H1 (cell line): ENCODE measurements at regions not wholly inside any gene's neighbourhood (a gene's known extent, or its start where the extent isn't known, plus 50 kb on each side); places are given as distances from the start of the nearest gene placed in this dataset.
A peak's percentile ranks its signal among the peaks of the same experiment; 100 is the strongest.

Source experiments
- CTCF ChIA-PET: fragments of 300-600 bp; sonication (Branson Sonifier 250); formaldehyde crosslinking; loops from one replicate; lab custom pipeline; 2021; ENCODE audit not compliant: partially characterized antibody; lab: Charles Lee
- POLR2A ChIA-PET: fragments of 300-600 bp; sonication (Branson Sonifier 250); formaldehyde crosslinking; loops from one replicate; lab custom pipeline; 2021; ENCODE audit warnings: inconsistent platforms; ENCODE audit not compliant: partially characterized antibody; lab: Charles Lee
- DNase-seq, 2 experiments: peaks; one replicate each; pipeline versions ENCODE4 v3.0.0 to v3.0.0-alpha.2; 2010 to 2022; ENCODE audit warnings: low spot score in 2 of 2, low read depth in 1 of 2, mixed read lengths in 1 of 2
- FAIRE-seq: peaks from 2 replicates; lab custom pipeline; 2011; peaks lifted over from hg19 to GRCh38; lab: Jason Lieb, UNC
- H2AFZ ChIP-seq: 2 replicates; pipeline ENCODE4 v1.8.1; 2012; ENCODE audit warnings: low read length, inconsistent platforms
- H2AK5ac ChIP-seq: 2 replicates; pipeline ENCODE4 v1.6.1; 2013; ENCODE audit warnings: low read depth, low read length
- H2BK120ac ChIP-seq: replicated peaks from 2 replicates; pipeline ENCODE3; 2013; ENCODE audit warnings: low read depth, low read length, inconsistent platforms
- H2BK12ac ChIP-seq: 2 replicates; pipeline ENCODE4 v1.6.1; 2013; ENCODE audit warnings: low read depth, low read length
- H2BK15ac ChIP-seq: 2 replicates; pipeline ENCODE4 v1.6.1; 2013; ENCODE audit warnings: low read length
- H2BK20ac ChIP-seq: 2 replicates; pipeline ENCODE4 v1.6.1; 2013; ENCODE audit warnings: low read length
- H2BK5ac ChIP-seq: 2 replicates; pipeline ENCODE4 v1.6.1; 2013; ENCODE audit warnings: low read depth, low read length
- H3K14ac ChIP-seq: 2 replicates; pipeline ENCODE4 v1.6.1; 2013; ENCODE audit warnings: inconsistent platforms; ENCODE audit not compliant: insufficient read length
- H3K18ac ChIP-seq: 2 replicates; pipeline ENCODE4 v1.6.1; 2013; ENCODE audit warnings: low read length; ENCODE audit errors: extremely low read depth
- H3K23ac ChIP-seq: 2 replicates; pipeline ENCODE4 v1.6.1; 2013; ENCODE audit warnings: inconsistent platforms; ENCODE audit not compliant: insufficient read length
- H3K23me2 ChIP-seq: 2 replicates; pipeline ENCODE4 v1.6.1; 2013; ENCODE audit warnings: low read depth, low read length
- H3K27ac ChIP-seq: 2 replicates; pipeline ENCODE4 v1.6.1; 2011; ENCODE audit warnings: low read depth, low read length, inconsistent platforms
- H3K27me3 ChIP-seq, 4 experiments: replicated peaks in 1 of 4; 1 replicate in 1 of 4; 2 replicates in 3 of 4; pipeline versions ENCODE4 v1.6.1 to v1.8.1; 2011 to 2013; ENCODE audit warnings: low read length in 3 of 4, mild to moderate bottlenecking in 3 of 4, inconsistent platforms in 2 of 4, mixed read lengths in 2 of 4, moderate library complexity in 1 of 4; ENCODE audit not compliant: control insufficient read depth in 3 of 4, insufficient read depth in 3 of 4; ENCODE audit errors: extremely low read depth in 1 of 4
- H3K36me3 ChIP-seq, 4 experiments: 2 replicates each; pipeline versions ENCODE4 v1.6.1 to v1.8.1; 2011 to 2013; ENCODE audit warnings: mild to moderate bottlenecking in 4 of 4, low read length in 3 of 4, moderate library complexity in 2 of 4, control low read depth in 1 of 4, inconsistent platforms in 1 of 4; ENCODE audit not compliant: insufficient read depth in 4 of 4, control insufficient read depth in 2 of 4
- H3K4ac ChIP-seq: replicated peaks from 2 replicates; pipeline ENCODE3; 2013; ENCODE audit warnings: low read length, low read depth, mixed read lengths, inconsistent platforms; ENCODE audit not compliant: insufficient read length
- H3K4me1 ChIP-seq, 4 experiments: replicated peaks in 1 of 4; 1 replicate in 1 of 4; 2 replicates in 3 of 4; pipeline versions ENCODE4 v1.6.1 to v1.8.1; 2011 to 2013; ENCODE audit warnings: low read length in 3 of 4, inconsistent platforms in 2 of 4, mixed read lengths in 1 of 4; ENCODE audit not compliant: insufficient read depth in 4 of 4, control insufficient read depth in 3 of 4
- H3K4me2 ChIP-seq, 2 experiments: 2 replicates each; pipeline versions ENCODE4 v1.6.1 to v1.8.1; 2011 to 2013; ENCODE audit warnings: low read depth in 2 of 2, low read length in 2 of 2, control low read depth in 1 of 2, inconsistent platforms in 1 of 2, mild to moderate bottlenecking in 1 of 2; ENCODE audit not compliant: insufficient read depth in 1 of 2
- H3K4me3 ChIP-seq, 4 experiments: fragments of 200-600, 300-600 bp in 1 of 4; sonication (generic), shearing (Covaris generic), sonication (Bioruptor Twin) in 1 of 4; 2 replicates each; pipeline versions ENCODE4 v1.5.1 to v1.8.1; 2011 to 2016; ENCODE audit warnings: low read length in 4 of 4, low read depth in 3 of 4, control low read depth in 2 of 4, inconsistent platforms in 2 of 4, mild to moderate bottlenecking in 2 of 4, mixed read lengths in 1 of 4, moderate library complexity in 1 of 4; ENCODE audit not compliant: insufficient read depth in 2 of 4; ENCODE audit errors: extremely low read depth in 1 of 4
- H3K56ac ChIP-seq: replicated peaks from 2 replicates; pipeline ENCODE3; 2013; ENCODE audit warnings: low read depth, mild to moderate bottlenecking, mixed read lengths, low read length, inconsistent platforms; ENCODE audit not compliant: insufficient read length
- H3K79me1 ChIP-seq: 2 replicates; pipeline ENCODE4 v1.6.1; 2013; ENCODE audit warnings: low read depth, low read length, control low read depth
- H3K79me2 ChIP-seq, 2 experiments: 2 replicates each; pipeline versions ENCODE4 v1.6.1 to v1.8.1; 2012 to 2013; ENCODE audit warnings: low read length in 2 of 2, mild to moderate bottlenecking in 2 of 2, inconsistent platforms in 1 of 2; ENCODE audit not compliant: insufficient read depth in 2 of 2, control insufficient read depth in 1 of 2
- H3K9ac ChIP-seq, 4 experiments: replicated peaks in 1 of 4; 1 replicate in 1 of 4; 2 replicates in 3 of 4; pipeline versions ENCODE4 v1.6.1 to v1.8.1; 2011 to 2013; ENCODE audit warnings: low read depth in 3 of 4, low read length in 3 of 4, control low read depth in 2 of 4, mild to moderate bottlenecking in 2 of 4, moderate library complexity in 2 of 4, inconsistent platforms in 1 of 4; ENCODE audit errors: extremely low read depth in 1 of 4
- H3K9me3 ChIP-seq, 2 experiments: 2 replicates each; pipeline versions ENCODE4 v1.6.1 to v1.8.1; 2012 to 2013; ENCODE audit warnings: mild to moderate bottlenecking in 2 of 2, moderate library complexity in 2 of 2, control low read depth in 1 of 2, inconsistent platforms in 1 of 2, low read depth in 1 of 2, low read length in 1 of 2, mixed read lengths in 1 of 2; ENCODE audit not compliant: insufficient read depth in 2 of 2
- H4K20me1 ChIP-seq, 2 experiments: replicated peaks in 1 of 2; 2 replicates each; pipeline versions ENCODE3 to v1.8.1; 2011 to 2013; ENCODE audit warnings: inconsistent platforms in 2 of 2, low read length in 2 of 2, mild to moderate bottlenecking in 1 of 2; ENCODE audit not compliant: insufficient read depth in 2 of 2, control insufficient read depth in 1 of 2
- H4K5ac ChIP-seq: 2 replicates; pipeline ENCODE4 v1.6.1; 2013; ENCODE audit warnings: low read length, low read depth, mixed read lengths, inconsistent platforms; ENCODE audit not compliant: insufficient read length
- H4K8ac ChIP-seq: 2 replicates; pipeline ENCODE4 v1.8.0; 2013; ENCODE audit warnings: mild to moderate bottlenecking, moderate library complexity, low read length, inconsistent platforms; ENCODE audit not compliant: insufficient read depth; ENCODE audit errors: extremely low read depth
- H4K91ac ChIP-seq: replicated peaks from 2 replicates; pipeline ENCODE3; 2013; ENCODE audit warnings: low read length, mixed read lengths, inconsistent platforms; ENCODE audit not compliant: insufficient read length
- CEBPB ChIP-seq: IDR thresholded peaks from 2 replicates; pipeline ENCODE4 v1.6.1; 2012; ENCODE audit warnings: low read depth, low read length
- RNF2 ChIP-seq: fragments of 200-900, 300-1000 bp; sonication (generic); IDR thresholded peaks from 2 replicates; pipeline ENCODE4 v1.7.1; 2016; ENCODE audit warnings: borderline replicate concordance, low read depth, mild to moderate bottlenecking, antibody characterized with exemption, low read length; ENCODE audit not compliant: poor library complexity, severe bottlenecking; ENCODE audit errors: missing control alignments
- WGBS, 2 experiments: shearing (Covaris generic) in 1 of 2; methylation state at CpG; one replicate each; pipeline versions ENCODE4 v1.1.6 to v1.1.7; 2013 to 2015; ENCODE audit warnings: low lambda C conversion rate in 2 of 2, mixed read lengths in 2 of 2, inconsistent platforms in 1 of 2, low coverage in 1 of 2, missing lambda C conversion rate in 1 of 2; ENCODE audit not compliant: insufficient replicate concordance in 2 of 2, insufficient coverage in 1 of 2, insufficient read length in 1 of 2; ENCODE audit errors: extremely low coverage in 1 of 2, missing lambda C conversion rate in 1 of 2; 5-methylcytosine and 5-hydroxymethylcytosine counted together

- H2AFZ ChIP-seq: no peak overlapping the region
- no peaks in the 10 kb centered on the region for H3K4me1 ChIP-seq
- no peak overlapping the region for H2BK120ac ChIP-seq
- no peaks in the 10 kb centered on the region for H3K9me3 ChIP-seq
- no peak overlapping the region for H2BK20ac ChIP-seq
- H4K91ac ChIP-seq: no peak overlapping the region
- no peak overlapping the region for H2BK5ac ChIP-seq
- H2AK5ac ChIP-seq: no peak overlapping the region
- TF ChIP-seq CEBPB (peak; percentile 6; the same call in 1 of the 2 replicates), RNF2 (no peak)
- TF ChIP-seq, all 59 proteins: peak for 1
- no peak overlapping the region for H3K4ac ChIP-seq
- H3K18ac ChIP-seq: no peak overlapping the region
- ChIA-PET CTCF (no interaction called here), POLR2A (no interaction called here)
- no peak overlapping the region for H4K8ac ChIP-seq
- H3K56ac ChIP-seq: no peak overlapping the region
- WGBS, 2 experiments: 94% methylated on average over 1 of the region's 1 CpG; no CpG with 5 or more reads in 1 of the 2 experiments
- no peak overlapping the region for H2BK12ac ChIP-seq
- no peaks in the 10 kb centered on the region for H3K23me2 ChIP-seq
- H3K14ac ChIP-seq: no peak overlapping the region
- H3K23ac ChIP-seq: no peak overlapping the region
- no peak for FAIRE-seq
- H3K27ac ChIP-seq: no peak overlapping the region
- no peak overlapping the region for H2BK15ac ChIP-seq
- H3K4me3 ChIP-seq: no peak overlapping the region
- H4K5ac ChIP-seq: no peak overlapping the region
- DNase-seq: no peak
- no peaks in the 10 kb centered on the region for H3K79me2 ChIP-seq
- H3K36me3 ChIP-seq: no peaks in the 10 kb centered on the region
- H3K27me3 ChIP-seq: no peaks in the 10 kb centered on the region
- no peaks in the 10 kb centered on the region for H3K79me1 ChIP-seq
- H3K4me2 ChIP-seq: no peak overlapping the region
- H4K20me1 ChIP-seq: no peaks in the 10 kb centered on the region
- H3K9ac ChIP-seq: no peak overlapping the region
Measured at GRCh38 chr4:116400480-116400879, 684.9 kb downstream of the TRAM1L1 start.
